ENCODE measurements at regions not wholly inside any gene's neighbourhood (a gene's known extent, or its start where the extent isn't known, plus 50 kb on each side); places are given as distances from the start of the nearest gene placed in this dataset.

GRCh38 chr6:137733372-137733771 is 133.7 kb upstream of the TNFAIP3 start:
- DNase-seq (ENCODE audit: low read depth) = peak; percentile 48
- no peak for TF ChIP-seq CTCF (conservative IDR thresholded peaks at IDR 0.05; ENCODE audit: low read depth, low read length)

DNA sequence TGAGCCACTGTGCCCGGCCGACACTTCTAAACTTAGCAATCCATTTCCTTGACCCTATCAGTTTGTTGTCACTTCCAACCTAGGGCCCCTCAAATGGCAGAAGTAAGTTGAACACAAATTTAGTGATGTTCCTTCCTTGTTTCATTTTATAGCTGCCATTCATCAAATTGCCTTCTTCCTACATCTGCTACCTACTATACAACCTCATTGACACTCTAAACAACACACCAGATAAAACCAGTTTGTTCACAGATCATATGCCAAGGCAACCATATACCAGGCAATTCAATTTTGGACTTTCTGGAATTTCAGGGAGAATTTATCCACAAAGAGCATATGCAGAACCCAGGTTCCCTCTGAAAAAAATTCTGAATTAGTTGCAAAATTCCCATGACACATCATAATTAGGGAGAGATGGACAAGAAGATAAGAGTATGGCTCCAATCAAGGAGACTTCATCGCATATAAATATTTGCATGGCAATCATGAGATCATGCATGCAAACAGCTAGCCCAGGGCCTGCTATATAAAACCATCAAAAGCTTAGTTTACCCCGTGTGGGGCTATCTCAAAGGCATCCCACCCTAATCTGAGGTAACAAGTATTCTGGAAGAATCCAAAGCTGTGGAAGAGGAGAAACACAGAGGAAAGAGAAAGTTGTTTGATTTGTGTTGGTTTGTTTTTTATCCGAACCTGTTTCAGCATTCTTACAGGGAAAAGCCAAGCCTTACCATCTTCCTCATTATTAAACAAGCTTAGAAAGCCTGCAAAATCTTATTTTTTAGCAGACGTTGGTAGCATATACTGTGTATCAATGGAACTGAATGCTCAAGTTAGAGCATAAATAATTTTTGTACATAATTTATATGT is 132.8 kb upstream of the TNFAIP3 start:
- no peak overlapping the region for H3K4me3 ChIP-seq (ENCODE audit: low read depth, low read length)
- no peak for DNase-seq (ENCODE audit: low read depth)
- no peak for TF ChIP-seq CTCF (conservative IDR thresholded peaks at IDR 0.05; ENCODE audit: low read depth, low read length)

More at GRCh38 chr6:137733372-137733771, 133.7 kb upstream of the TNFAIP3 start:
- H3K4me3 ChIP-seq (ENCODE audit: low read depth, low read length) = no peak overlapping the region

DNA sequence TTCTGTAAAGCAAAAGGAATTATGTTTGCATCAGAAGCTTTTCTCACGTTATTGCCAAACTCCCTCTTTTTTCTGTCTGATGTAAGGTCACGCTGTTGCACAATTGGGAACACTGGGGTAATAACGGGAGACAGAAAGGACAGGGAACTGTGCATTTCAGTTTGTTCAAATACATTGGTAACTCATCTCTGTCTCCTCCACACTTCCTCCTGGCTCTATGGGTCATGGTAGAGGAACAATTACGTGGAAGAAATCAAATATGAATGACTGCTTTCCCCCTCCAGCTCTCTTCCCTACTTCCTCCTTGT is 132.2 kb upstream of the TNFAIP3 start:
- TF ChIP-seq CTCF (conservative IDR thresholded peaks at IDR 0.05; ENCODE audit: low read depth, low read length) = no peak
- no peak overlapping the region for H3K4me3 ChIP-seq (ENCODE audit: low read depth, low read length)
- peak; percentile 79 for DNase-seq (ENCODE audit: low read depth)

DNA sequence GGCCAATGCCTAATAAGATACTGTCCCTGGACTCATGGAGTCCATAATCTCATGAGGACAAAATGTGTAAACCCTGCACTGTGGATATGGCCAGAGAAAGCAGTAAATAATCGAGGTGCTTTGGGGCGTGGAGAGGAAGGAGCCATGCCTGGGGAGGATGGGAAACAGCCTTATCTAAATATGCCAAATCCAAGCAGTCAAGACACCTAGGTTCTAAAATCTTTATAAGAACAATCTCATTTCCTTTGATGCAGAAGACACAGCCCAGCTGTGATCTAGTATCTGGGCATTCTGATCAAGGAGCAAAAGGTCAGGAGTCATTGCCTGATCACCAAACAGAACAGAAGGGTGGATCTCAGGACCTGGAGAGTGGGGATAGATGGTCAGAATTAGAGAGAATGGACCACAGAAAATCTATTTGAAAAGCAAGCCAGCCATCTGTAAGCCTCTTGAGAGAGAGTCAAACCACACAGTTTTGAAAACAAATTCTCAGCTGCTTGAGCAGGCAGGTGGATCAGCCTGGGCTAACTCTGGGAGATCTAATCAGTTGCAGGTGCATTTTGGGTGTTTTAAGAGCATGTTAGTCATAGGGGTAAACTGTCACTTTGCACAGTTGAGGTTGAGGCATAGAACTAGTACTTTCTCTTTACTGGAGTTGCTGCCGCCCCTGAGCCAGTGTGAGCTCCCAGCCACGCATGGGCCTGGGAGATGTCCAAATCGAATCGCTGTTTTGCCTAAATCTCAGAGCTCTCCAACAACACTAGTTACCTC is 130.8 kb upstream of the TNFAIP3 start:
- TF ChIP-seq CTCF (conservative IDR thresholded peaks at IDR 0.05; ENCODE audit: low read depth, low read length) = no peak
- no peak for DNase-seq (ENCODE audit: low read depth)
- no peak overlapping the region for H3K4me3 ChIP-seq (ENCODE audit: low read depth, low read length)

DNA sequence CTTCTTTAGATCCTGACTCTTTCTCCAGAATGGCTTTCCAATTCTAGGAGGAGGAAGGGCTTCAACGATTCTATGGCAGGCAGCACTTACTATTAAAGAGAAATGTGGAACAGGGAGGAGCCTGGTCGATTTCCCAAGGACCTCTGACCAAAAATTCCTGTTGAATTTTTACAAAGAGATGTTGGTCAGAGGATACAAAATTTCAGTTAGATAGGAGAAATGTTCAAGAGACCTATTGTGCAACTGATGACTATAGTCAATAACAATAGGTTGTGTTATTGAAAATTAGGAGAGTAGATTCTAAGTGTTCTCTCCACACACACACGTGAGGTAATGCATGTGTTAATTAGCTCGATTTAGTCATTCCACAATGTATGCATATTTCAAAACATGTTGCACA is 130.1 kb upstream of the TNFAIP3 start:
- peak; percentile 53 for DNase-seq (ENCODE audit: low read depth)
- H3K4me3 ChIP-seq (ENCODE audit: low read depth, low read length) = no peak overlapping the region
- no peak for TF ChIP-seq CTCF (conservative IDR thresholded peaks at IDR 0.05; ENCODE audit: low read depth, low read length)

DNA sequence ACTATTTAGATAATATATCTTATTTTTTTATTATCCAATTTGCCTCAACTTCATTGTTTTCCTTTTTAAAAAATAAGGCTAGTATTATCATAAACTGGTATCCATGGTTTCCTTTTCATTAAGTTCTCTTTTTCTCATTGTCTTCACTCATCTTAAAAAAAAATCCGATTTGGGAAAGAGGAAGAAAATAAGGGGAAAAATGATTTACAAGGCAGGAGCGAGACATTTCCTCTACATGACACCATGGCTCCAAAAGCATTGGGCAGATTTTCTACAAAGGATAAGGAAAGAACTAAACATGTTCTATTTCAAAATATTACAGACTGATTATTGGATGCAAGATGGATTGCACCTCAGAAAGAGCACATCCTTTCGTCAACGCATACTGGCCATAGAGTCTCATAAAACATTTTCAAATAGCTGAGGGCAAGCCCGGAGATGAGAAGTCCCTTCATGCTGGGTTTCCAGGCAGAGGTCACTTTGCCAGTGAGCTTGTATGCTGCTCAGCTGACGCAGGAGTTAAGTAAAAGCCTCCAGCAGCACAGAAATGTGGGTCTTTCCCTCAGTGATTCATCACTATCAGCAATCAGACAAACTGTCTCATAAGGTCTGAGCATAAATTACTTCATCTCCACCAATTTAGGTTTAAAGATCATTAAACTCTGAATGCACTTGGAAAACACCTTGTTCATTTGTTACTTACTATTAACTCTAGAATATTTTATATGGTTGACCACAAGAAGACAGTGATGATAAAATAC is 129.0 kb upstream of the TNFAIP3 start:
- peak; percentile 99 for DNase-seq (ENCODE audit: low read depth)
- no peak for TF ChIP-seq CTCF (conservative IDR thresholded peaks at IDR 0.05; ENCODE audit: low read depth, low read length)
- no peak overlapping the region for H3K4me3 ChIP-seq (ENCODE audit: low read depth, low read length)
